SKM-1 (cell line): ENCODE measurements at regions not wholly inside any gene's neighbourhood (a gene's known extent, or its start where the extent isn't known, plus 50 kb on each side); places are given as distances from the start of the nearest gene placed in this dataset.

Experiments
- DNase-seq: peaks from one replicate; lab custom pipeline; 2025; ENCODE audit not compliant: unreplicated experiment; lab: John Stamatoyannopoulos, UW

GRCh38 chr7:94264756-94265155, 129.9 kb upstream of the COL1A2 start:
- no peak for DNase-seq

- no peak for DNase-seq
These were observed 129.2 kb upstream of the COL1A2 start for GRCh38 chr7:94265456-94265855.

- DNase-seq, result peak; percentile 55
These were observed 128.5 kb upstream of the COL1A2 start for GRCh38 chr7:94266238-94266644.

DNA sequence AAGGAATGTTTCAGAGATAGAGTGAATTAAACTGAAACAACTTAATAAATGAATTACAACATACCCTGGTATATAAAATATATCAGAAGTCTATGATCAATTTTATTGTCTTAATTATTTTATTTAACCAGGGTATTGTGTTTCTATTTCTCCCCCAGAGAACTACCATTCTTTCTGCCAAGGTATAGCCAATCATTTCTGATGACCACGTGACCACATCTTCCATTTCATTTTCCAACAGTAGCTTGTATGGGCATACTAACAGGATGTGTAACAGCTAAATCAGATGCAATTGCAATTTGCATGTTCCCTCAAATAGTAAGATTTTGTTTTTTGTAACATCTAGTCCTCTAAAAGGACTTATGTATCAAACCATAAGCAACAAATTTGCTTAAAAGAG, 123.9 kb upstream of the COL1A2 start:
- DNase-seq, result no peak

- DNase-seq, result no peak
These were observed 121.7 kb upstream of the COL1A2 start for GRCh38 chr7:94272821-94273583.

DNA sequence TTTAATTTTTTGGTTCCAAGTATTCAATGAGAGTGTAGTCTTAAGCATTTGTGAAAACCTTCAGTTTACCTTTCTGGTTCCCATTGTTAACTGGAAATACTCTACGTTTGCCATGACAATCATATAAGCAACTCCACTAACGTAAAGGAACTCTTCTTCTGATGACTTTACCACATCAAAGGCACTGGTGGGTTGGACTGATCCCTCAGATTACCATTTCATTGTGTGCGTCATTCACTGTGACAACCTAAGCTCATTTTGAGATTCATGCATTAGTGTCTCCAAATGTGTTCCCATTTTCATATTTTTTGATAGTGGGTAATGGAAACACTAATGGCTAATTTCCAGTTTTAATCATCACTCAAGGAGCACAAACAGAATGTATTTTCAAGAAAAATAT, 119.9 kb upstream of the COL1A2 start:
- no peak for DNase-seq

- DNase-seq, result no peak
These were observed 118.7 kb upstream of the COL1A2 start for GRCh38 chr7:94276027-94276426.

DNA sequence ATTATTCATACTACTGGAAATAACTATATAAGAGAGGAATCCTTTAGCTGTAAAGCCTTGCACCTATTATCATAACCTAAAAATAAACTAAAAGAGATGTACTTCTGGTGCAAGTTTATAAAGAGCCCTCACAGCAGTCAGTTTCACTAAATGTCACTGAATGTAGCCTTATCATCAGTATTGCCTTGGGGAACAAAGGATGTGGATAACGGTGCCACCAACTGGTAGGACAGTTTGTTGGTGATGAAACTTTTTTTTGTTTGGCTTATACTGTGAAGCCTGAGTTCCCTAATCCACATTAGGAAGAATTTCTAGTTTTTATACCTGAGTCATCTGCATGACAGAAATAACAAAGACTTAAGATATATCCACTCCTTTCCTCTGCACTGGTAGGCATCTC, 117.9 kb upstream of the COL1A2 start:
- peak; percentile 29 for DNase-seq

DNA sequence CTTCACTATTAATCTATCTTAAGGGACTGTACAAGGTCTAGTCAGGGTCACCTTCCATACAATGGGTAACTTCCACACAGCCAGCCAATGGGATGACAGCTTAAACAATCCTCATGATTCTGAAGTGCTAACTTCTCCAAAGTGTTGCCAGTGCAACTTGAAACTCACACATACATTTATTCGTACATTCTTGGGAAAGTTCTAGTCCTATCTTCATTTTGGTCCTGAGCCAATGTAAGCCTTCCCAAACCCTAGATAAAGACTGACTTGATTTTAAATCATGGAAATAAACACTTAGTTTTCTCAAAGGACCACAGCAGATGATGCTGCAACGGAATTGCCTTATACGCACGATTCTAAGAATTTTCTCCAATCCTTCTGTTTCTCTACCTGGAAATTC, 117.5 kb upstream of the COL1A2 start:
- no peak for DNase-seq

- DNase-seq, result no peak
These were observed 113.8 kb upstream of the COL1A2 start for GRCh38 chr7:94280851-94281250.

DNA sequence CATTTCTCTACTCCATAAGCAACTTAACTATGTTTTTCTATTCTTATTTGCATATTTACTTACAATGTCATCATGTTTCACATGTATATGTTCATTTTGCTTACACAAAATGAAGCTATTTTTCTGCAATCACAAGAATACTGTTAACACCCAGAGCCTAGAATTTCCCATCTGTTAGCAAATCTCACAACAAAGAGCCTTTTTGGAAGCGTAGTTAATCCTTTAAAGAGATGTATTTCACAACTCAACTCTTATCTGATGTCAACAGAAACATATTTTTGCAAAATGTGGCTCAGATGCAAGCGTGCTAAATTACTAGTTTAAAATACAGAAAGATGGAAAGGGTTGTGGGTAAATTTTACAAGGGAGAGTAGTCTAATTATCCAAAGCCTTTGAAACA, 110.6 kb upstream of the COL1A2 start:
- no peak for DNase-seq

- DNase-seq, result no peak
These were observed 108.6 kb upstream of the COL1A2 start for GRCh38 chr7:94286111-94286510.

- DNase-seq, result no peak
These were observed 106.6 kb upstream of the COL1A2 start for GRCh38 chr7:94288096-94288495.

GRCh38 chr7:94289071-94289470, 105.6 kb upstream of the COL1A2 start:
- no peak for DNase-seq

DNA sequence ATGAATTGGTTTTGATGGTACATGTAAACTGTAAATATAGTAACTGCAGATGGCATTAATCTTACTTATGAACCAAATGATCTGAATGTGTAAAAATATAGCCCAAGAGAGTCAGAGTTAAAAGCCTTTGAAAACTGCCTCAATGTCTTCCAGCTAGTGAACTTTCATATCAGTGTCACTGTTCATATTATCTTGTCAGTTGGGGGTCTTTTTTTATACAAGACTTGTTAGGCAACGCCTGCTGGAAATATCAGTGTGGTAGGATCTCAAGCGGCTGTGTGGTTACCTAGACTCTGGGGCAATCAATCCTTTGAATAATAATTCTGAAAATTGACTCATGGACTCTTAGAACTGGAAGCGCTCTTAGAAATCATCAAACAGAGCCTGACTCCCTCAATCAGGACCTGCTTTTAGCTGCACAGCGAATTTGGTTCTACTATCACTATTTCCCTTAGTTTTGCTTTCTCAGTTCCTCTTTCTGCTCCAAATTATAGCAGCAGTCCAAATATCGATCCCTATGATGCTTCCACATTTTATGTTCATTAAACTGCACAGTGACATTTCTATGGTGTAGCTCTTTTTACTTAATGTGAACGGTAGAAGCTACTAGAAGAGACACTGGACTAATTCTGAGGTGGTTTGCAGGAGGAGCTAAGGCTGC, 100.1 kb upstream of the COL1A2 start:
- DNase-seq, result peak; percentile 5

GRCh38 chr7:94295850-94296249, 98.8 kb upstream of the COL1A2 start:
- DNase-seq, result no peak

GRCh38 chr7:94296881-94297280, 97.8 kb upstream of the COL1A2 start:
- DNase-seq, result no peak

DNA sequence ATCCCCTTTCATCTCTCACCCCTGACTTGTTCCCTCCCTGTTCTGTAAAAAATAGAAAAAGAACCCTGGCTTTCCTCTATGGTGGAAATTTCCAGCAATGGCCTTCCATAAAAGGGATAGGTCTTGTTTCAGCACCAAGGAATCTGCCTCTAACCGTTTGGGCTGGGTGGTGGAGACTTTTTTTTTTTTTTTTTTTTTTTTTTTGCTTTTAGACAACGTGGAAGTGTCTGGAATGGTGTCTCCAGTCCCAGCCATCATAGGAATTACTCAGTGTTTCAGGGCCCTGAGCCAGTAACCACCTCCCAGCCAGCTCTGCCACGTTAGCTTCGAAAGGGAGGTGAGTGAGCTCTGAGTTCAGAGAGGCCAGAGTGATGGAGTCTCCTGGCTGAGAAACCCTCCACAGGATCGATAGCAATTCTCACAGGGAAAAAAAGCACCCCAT, 97.3 kb upstream of the COL1A2 start:
- no peak for DNase-seq

DNA sequence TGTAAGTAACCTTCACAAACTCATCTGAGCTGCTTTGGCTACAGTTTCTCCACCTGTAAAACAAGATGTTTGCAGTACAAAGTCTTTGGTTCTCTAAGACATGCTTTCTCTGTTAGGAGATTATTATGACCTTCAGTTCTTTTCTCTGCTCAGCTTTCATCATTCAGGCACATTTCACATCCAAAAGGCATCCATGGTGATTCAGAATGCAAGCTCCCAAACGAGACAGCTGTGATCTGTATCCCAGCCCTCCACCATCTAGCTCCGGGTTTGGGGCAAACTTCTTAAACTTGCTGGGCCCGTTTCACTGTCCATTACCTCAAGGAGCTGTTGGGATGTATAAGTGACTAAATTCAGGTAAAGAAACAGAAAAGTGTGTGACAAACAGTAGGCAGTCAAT, 95.8 kb upstream of the COL1A2 start:
- no peak for DNase-seq

- no peak for DNase-seq
These were observed 94.4 kb upstream of the COL1A2 start for GRCh38 chr7:94300176-94300835.

DNA sequence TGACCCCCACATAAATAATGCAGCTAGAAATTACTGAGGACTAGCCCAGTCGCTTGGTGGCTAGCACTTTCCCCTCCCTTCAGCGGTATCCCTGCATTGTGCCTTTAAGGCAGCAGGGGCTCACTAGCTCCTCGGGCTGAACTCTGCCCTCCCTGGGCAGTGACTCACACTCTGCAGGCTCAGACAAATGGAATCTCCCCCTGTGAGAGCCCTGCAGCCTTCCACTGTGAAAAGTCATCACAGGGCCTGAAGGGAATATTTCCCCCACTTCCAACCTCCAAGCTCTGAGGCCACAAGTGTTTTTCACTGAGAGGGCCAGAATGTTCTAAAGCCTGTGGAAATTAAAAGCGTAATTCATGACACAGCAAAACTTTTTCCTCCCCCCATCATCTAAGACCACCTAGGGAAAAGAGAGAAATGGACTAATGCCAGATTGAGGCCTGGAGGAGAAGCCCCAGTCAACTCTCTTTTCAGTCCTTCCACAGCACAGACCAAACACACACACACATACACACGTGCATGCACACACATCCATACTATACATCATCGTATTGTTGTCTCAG, 93.6 kb upstream of the COL1A2 start:
- DNase-seq, result no peak

DNA sequence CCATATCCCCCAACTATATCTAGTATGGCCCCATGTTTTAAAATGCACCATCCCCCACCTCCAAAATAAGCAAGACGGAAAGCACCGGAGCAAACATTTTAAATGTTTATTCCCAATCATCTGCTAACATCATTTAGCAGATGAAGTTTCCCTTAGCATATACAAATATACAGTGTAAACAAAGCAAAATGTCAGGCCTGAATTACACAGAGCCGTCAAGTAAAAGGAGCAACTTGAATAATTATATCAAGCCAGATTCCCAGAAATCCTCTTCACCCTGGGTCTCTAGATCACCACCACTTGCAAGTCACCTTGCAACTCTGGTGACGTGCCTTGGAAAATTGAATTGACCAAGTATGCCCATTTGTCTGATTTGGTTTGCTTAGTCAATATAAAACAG, 91.6 kb upstream of the COL1A2 start:
- DNase-seq, result no peak
